Mesothelial cell of epicardium (in vitro differentiated cells): ENCODE measurements at regions not wholly inside any gene's neighbourhood (a gene's known extent, or its start where the extent isn't known, plus 50 kb on each side); places are given as distances from the start of the nearest gene placed in this dataset.
A peak's percentile ranks its signal among the peaks of the same experiment; 100 is the strongest.

Experiments used
- DNase-seq, 2 experiments: peaks; one replicate each; pipeline ENCODE4 v3.0.0; 2021; ENCODE audit warnings: low spot score in 2 of 2; ENCODE audit not compliant: unreplicated experiment in 2 of 2
- H3K27ac Mint-ChIP-seq: 2 replicates; pipeline ENCODE4 v1.8.0; 2021; ENCODE audit warnings: mixed read lengths
- H3K27me3 Mint-ChIP-seq: 2 replicates; pipeline ENCODE4 v1.8.0; 2021; ENCODE audit warnings: low read depth, mixed read lengths
- H3K36me3 Mint-ChIP-seq: 2 replicates; pipeline ENCODE4 v1.8.0; 2021; ENCODE audit warnings: mixed read lengths
- H3K4me1 Mint-ChIP-seq: 2 replicates; pipeline ENCODE4 v1.8.0; 2021; ENCODE audit warnings: mixed read lengths
- H3K4me3 Mint-ChIP-seq: 2 replicates; pipeline ENCODE4 v1.8.0; 2021; ENCODE audit warnings: mild to moderate bottlenecking, moderate library complexity, mixed read lengths
- H3K9me3 Mint-ChIP-seq: 2 replicates; pipeline ENCODE4 v1.8.0; 2021; ENCODE audit warnings: mixed read lengths
- CTCF ChIP-seq: fragments of 200-600 bp; sonication (generic); IDR thresholded peaks from one replicate; pipeline ENCODE4 v1.5.0; 2021; ENCODE audit warnings: antibody characterized with exemption; ENCODE audit not compliant: unreplicated experiment

GRCh38 chr4:123812066-123812390, 415.4 kb downstream of the SPRY1 start:
- TF ChIP-seq CTCF = no peak
- Mint-ChIP-seq H3K4me1 (peaks cover 21% of the 10 kb centered on the region), H3K36me3 (no peaks in the 10 kb centered on the region), H3K4me3 (no peak overlapping the region), H3K27me3 (no peaks in the 10 kb centered on the region), H3K9me3 (no peaks in the 10 kb centered on the region), H3K27ac (peak overlapping the region; percentile 65)
- no peak for DNase-seq

DNA sequence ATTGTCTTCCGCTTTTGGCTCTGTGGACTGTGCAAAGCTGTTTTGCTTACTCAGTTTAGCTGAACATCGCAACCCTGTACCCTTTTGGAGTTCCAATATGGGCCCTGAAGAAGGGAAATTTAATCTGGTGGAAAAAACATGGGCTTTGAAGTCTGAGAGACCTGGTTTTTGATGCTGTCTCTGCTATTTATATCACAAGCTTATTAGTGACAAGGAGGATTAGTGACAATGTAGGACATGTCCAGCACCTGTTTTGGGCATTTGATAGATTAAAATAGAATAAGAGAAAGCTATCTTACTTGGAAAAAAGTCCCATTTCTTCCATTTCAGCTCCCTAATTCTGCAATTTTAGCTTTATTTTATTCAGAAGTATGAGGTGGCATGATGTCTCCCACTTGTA, 417.3 kb downstream of the SPRY1 start:
- Mint-ChIP-seq H3K9me3 (peaks cover 3% of the 10 kb centered on the region), H3K4me3 (no peak overlapping the region), H3K36me3 (no peaks in the 10 kb centered on the region), H3K4me1 (peaks cover 21% of the 10 kb centered on the region), H3K27me3 (no peaks in the 10 kb centered on the region), H3K27ac (no peak overlapping the region)
- TF ChIP-seq CTCF = no peak
- DNase-seq = no peak

DNA sequence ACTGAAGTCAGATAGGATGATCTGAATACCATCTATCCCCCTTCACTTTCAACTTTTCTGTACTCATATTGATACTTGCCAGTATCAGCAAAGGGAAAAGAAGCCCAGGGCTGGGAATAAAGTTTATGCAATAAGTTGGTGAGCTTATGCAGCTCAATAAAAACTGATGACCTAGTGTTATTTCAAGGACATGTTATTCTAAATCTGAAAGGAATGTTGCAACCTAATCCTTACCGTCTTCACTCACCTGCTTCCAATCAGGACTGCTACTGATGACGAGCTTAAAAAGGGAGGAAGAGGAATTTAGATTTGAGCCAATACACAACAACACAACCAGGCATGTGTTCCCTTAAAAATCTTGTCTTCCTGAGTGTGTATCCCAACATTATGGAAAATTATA, 419.9 kb downstream of the SPRY1 start:
- Mint-ChIP-seq H3K27ac (peak overlapping the region; percentile 39), H3K9me3 (peaks cover 8% of the 10 kb centered on the region), H3K27me3 (no peaks in the 10 kb centered on the region), H3K4me3 (no peak overlapping the region), H3K36me3 (no peaks in the 10 kb centered on the region), H3K4me1 (peaks cover 15% of the 10 kb centered on the region)
- no peak for DNase-seq
- no peak for TF ChIP-seq CTCF

DNA sequence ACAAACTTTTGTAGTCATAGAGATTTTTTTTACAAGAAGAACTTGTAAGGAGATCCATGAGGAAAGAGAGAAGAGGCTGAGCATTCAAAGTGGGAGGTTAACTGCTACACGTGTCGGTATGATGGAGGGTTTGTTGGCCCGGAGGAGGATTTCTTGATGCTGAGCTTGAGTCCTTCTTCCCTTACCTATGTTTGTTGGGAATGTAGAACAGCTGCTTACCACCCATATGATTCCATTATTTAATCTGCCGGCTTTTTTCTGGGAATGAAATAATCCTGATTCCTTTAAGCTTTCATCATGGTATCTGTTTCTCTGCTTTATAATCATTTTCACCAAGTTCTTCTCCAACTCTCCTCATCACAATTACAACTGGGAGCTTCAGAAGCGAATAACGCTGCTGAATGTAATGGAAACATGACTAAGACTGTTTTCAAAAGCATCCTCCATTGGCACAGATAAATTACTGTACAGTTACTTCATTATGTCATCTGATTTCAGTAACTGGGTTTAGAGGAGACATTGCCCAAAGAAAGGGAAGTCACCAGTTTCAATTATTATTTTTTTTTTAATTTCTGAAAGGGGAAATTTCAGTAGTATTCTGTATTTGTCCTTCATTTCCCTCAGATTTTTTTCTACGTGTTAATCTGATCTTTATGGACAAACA, 420.6 kb downstream of the SPRY1 start:
- H3K27ac Mint-ChIP-seq = peak overlapping the region; percentile 39
- peaks cover 17% of the 10 kb centered on the region for H3K4me1 Mint-ChIP-seq

GRCh38 chr4:123819362-123820035, 422.9 kb downstream of the SPRY1 start:
- TF ChIP-seq CTCF = no peak
- H3K36me3 Mint-ChIP-seq = no peaks in the 10 kb centered on the region
- no peak for DNase-seq
- H3K4me1 Mint-ChIP-seq = peaks cover 24% of the 10 kb centered on the region
- H3K9me3 Mint-ChIP-seq = peaks cover 8% of the 10 kb centered on the region
- H3K27ac Mint-ChIP-seq = no peak overlapping the region
- no peaks in the 10 kb centered on the region for H3K27me3 Mint-ChIP-seq
- no peak overlapping the region for H3K4me3 Mint-ChIP-seq

More for the DNA sequence above, 420.6 kb downstream of the SPRY1 start:
- peaks cover 8% of the 10 kb centered on the region for H3K9me3 Mint-ChIP-seq
- no peak for TF ChIP-seq CTCF
- H3K4me3 Mint-ChIP-seq = no peak overlapping the region
- no peaks in the 10 kb centered on the region for H3K36me3 Mint-ChIP-seq
- no peaks in the 10 kb centered on the region for H3K27me3 Mint-ChIP-seq
- DNase-seq = no peak
